HCEC 1CT (cell line): ENCODE measurements at regions not wholly inside any gene's neighbourhood (a gene's known extent, or its start where the extent isn't known, plus 50 kb on each side); places are given as distances from the start of the nearest gene placed in this dataset.

Source experiments
- DNase-seq: peaks from one replicate; pipeline ENCODE4 v3.0.0-alpha.2; 2017

DNA sequence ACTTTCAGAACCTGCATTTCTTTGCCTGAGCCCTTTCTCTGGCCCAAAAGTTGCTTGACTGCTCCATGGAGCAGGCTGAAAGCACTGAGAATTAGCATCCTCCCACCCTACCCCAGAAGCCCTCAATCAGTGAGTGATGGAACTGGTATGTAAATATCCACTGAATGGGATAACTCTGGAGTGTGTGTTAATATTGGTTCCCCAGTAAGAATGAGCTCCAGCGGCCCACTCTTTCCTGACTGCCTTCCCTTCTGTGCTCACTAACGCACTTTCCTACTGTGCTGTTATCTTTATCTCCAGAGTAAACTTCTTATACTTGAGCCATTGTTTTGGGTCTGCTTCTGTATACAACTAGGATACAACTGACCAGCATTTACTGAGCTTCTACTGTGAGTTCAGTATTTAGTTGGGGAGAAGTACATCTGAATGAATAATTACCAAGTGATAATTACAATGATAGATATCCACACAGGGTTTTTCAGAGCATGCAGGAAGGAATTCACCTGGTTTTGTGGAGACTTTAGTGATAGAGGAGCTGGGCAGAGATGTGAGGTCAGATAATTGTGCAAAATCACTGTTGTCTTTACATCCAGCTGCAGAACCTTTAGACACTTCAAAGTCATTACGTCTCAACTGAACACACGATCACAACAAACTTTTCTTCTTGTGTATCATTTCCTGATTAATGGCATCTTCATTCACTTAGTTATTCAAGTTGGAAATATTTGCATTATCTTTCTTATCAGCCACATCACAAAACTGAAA lies 149.2 kb upstream of the BTG1 start:
- DNase-seq, result peak; percentile 6

GRCh38 chr12:92292016-92292415 lies 146.4 kb upstream of the BTG1 start:
- DNase-seq, result no peak

GRCh38 chr12:92290886-92291285 lies 145.2 kb upstream of the BTG1 start:
- DNase-seq, result peak; percentile 37

DNA sequence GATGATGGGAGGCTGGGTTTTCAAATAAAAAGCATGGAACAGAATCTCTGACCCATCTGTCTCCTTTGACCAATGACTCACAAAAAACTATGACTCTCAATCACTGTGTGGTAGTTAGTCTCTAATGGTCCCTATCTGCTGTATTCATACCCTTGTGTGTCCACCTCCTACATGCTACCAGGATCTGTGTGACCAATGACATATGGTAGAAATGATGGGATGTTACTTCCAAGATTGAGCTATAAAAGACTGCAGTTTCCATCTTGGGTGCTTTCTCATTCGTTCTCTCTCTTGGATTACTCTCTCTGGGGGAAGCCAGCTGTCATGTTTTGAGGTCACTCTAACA lies 144.7 kb upstream of the BTG1 start:
- peak; percentile 65 for DNase-seq

GRCh38 chr12:92289629-92290349 lies 144.1 kb upstream of the BTG1 start:
- DNase-seq, result peak; percentile 81

- DNase-seq, result no peak
These were observed 142.9 kb upstream of the BTG1 start for GRCh38 chr12:92288561-92288960.

DNA sequence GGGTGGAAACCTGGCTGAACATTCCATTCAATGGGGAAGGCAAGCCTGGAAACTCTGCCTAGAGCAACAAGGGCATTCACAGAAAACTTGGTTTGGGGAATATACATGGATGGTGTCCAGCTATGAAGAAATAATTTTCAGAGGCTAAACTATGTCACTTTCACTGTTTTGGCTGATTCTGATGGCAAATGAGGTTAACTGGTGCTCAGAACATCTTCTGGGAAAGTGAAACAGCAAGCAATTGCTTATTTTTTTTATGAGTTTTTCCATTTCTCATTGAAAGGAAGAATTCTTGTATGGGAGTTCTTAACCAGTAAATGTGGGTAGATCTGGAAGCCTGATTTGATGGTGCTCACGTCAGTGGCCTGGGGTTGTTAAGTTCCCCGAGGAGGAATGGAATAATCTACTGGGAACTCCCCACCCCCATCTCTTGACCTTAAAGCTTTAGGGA lies 132.8 kb upstream of the BTG1 start:
- no peak for DNase-seq

- no peak for DNase-seq
These were observed 132.1 kb upstream of the BTG1 start for GRCh38 chr12:92277795-92278194.

- DNase-seq, result no peak
These were observed 130.6 kb upstream of the BTG1 start for GRCh38 chr12:92276276-92276675.

DNA sequence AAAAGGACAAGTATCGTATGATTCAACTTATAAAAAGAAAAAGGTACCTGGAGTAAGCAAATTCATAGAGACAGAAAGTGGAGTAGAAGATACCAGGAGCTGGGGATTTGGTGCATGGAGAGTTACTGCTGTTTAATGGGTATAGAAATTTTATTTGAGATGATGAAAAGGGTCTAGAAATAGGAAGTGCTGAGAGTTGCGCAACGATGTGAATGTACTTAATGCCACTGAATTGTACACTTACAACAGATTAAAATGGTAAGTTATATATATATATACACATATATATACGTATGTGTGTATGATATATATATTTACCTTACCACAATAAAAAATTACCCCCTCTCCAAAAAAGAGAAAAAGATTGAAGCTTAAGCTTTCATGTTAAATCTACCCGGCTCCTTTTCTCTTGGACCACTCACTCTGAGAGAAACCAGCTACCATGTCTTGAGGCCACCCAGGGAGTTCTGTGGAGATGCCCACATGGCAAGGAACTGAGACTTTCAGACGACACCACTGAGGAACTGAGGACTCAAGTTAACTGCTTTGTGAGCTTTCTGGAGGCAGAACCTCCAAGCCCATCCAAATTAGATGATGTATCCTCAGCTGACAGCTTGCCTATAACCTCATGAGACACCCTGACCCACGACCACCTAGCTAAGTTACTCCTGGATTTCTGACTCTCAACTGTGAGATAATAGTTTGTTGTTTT lies 130.0 kb upstream of the BTG1 start:
- no peak for DNase-seq

- DNase-seq, result no peak
These were observed 127.4 kb upstream of the BTG1 start for GRCh38 chr12:92273076-92273475.

DNA sequence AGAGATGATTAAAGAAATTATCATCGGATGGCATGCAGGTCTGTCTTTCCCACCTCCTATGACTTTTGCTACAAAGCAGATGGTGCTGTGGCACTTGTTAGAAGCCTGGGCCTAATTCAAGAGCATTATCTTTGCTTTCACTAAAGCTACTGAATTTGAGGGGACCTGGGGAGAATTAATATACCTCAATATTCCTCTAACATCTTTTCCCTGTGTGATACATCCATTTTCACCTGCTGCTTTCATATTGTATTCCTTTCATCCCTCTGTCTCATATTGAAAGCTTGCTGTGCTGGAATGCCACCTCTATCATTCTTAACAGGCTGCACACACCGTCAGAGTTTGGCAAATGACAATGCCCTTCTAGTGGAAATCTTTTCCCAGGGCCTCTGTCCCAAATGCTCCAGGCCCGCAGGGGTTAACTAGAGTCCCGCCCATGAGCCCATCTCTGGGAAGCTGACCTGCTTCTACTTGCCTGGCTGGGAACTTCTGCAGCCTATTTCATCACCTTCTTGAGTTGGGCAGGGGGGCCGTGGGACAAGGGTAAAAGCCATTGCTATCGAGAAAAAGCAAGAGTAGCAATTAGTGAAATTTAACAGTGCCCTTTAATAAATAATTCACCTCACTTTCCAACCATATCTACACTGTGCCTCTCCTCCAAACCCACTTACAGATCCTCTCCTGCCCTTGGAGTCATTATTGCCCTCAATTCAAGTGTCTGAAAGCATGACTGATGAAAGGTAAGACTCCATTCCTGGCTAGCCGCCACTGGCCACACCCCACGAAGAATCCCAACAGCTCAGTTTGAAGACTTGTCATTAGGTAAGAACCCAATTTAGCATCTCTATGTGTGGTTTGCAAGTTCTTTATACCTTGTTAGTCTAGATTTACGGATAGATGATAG lies 126.7 kb upstream of the BTG1 start:
- no peak for DNase-seq

DNA sequence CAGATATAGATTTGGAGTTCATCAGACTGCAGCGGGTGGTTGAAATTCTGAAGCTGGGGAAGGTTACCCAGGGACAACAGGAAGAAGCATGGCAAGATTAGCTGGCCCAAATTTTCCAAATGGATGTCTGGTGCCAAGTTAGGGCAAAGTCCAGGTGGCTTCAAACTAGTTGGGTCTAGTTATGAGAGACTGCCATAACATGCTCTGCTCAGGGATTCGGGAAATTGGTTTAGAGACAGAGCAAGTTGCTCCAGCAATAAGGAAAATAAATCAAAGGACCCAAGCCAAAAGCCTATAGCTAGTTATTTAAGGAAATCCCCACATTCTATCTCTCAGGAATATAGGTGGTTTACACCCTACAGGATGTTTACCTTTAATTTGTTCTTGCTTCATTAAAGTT lies 125.7 kb upstream of the BTG1 start:
- no peak for DNase-seq

GRCh38 chr12:92270521-92270920 lies 124.9 kb upstream of the BTG1 start:
- DNase-seq, result no peak

DNA sequence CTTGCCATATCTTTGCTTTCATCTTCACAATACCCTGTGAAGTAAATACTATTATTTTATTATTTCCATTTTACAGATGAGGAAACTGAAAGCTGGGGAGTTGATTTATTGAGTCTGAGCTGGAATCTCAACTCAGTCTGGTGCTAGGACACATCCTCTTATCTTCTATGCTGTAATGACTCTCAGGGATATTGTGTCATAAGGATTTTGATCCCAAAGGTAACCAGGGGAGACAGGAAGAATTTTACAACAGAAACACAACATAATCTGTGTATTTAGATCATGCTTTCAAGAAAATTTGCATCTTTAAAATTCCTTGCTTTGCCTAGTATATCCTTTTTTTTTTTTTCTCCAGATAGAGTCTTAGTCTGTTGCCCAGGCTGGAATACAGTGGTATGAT lies 123.3 kb upstream of the BTG1 start:
- DNase-seq, result no peak

DNA sequence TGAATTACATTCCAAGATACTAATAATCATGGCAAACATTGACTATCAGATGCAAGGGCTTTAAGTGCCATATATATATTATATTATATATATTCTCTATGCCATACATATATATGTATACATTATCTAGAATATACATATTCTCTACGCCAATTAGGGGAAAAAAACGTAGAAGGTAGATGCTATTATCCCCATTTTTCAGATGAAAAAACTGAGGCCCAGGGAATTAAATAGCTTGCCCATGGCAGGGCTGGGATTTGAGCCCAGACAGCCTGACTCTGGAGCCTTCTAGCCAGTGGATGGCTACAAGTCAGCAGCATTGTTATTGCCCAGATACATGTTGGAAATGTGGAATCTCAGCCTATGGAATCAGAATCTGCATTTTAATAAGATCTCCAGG lies 116.0 kb upstream of the BTG1 start:
- no peak for DNase-seq

DNA sequence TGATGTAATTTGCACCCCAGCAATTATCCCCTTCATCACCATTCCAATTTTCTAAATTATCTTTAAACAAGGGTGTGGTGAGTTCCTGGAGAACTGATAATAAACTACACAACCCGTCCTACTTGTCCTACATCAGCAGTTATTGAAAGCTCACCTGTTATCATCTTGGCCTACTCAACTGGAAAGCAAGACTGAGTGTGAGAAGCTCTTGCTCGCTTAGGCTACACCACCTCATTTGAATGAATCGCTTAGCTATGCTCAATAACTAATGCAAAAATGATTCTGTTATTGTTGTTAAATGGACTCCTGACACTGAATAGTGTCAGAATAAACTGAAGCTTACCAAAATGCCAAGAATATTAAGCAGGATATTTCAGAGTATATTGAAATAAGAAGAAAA lies 115.4 kb upstream of the BTG1 start:
- no peak for DNase-seq

- peak; percentile 10 for DNase-seq
These were observed 114.1 kb upstream of the BTG1 start for GRCh38 chr12:92259696-92260251.

- no peak for DNase-seq
These were observed 113.6 kb upstream of the BTG1 start for GRCh38 chr12:92259291-92259690.

- DNase-seq, result no peak
These were observed 111.6 kb upstream of the BTG1 start for GRCh38 chr12:92257261-92257660.

DNA sequence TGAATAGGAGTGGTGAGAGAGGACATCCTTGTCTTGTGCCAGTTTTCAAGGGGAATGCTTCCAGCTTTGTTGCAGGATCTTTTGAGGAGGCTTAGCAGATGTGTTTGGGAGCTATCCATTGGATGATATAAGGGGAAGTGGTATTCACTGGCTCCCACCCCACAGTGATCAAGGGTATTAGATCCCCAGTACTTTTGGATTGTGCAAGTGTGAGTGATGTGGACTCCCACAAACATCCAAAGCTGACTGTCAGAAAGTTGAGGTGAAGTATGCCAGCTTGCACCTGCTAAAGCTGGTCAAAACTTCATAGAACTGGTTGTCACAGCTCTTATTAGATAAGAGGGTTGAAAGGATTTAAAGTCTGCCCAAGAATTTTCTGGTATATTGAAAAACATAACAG lies 110.1 kb upstream of the BTG1 start:
- DNase-seq, result no peak

GRCh38 chr12:92253301-92253700 lies 107.7 kb upstream of the BTG1 start:
- DNase-seq, result no peak

- DNase-seq, result no peak
These were observed 103.3 kb upstream of the BTG1 start for GRCh38 chr12:92248977-92249376.
